Activated T-helper 17 cell treated with anti-CD3 and anti-CD28 coated beads, Interleukin-2, amount 50 U/mL, for 72 hours (primary cell): ENCODE measurements at regions not wholly inside any gene's neighbourhood (a gene's known extent, or its start where the extent isn't known, plus 50 kb on each side); places are given as distances from the start of the nearest gene placed in this dataset.
"Not testable (repeated sequence)": the region's sequence is repeated elsewhere in the genome, so short reads cannot be mapped to it uniquely, and the experiment has no call there.

Experiments used
- ATAC-seq: fragments of 150-1000 bp; cut with Tn5 transposase; replicated peaks from 2 replicates; pipeline ENCODE4 v1.10.0; 2021; ENCODE audit warnings: mild to moderate bottlenecking, moderate library complexity
- H3K27ac Mint-ChIP-seq: one replicate; pipeline ENCODE4 v1.8.0; 2022; ENCODE audit warnings: mixed read lengths
- H3K27me3 Mint-ChIP-seq: one replicate; pipeline ENCODE4 v1.8.0; 2022; ENCODE audit warnings: mixed read lengths
- H3K36me3 Mint-ChIP-seq: one replicate; pipeline ENCODE4 v1.8.0; 2022; ENCODE audit warnings: low read depth, mild to moderate bottlenecking, mixed read lengths
- H3K4me1 Mint-ChIP-seq: one replicate; pipeline ENCODE4 v1.8.0; 2022; ENCODE audit warnings: mixed read lengths
- H3K4me3 Mint-ChIP-seq: one replicate; pipeline ENCODE4 v1.8.0; 2022; ENCODE audit warnings: mild to moderate bottlenecking, mixed read lengths
- H3K9me3 Mint-ChIP-seq: one replicate; pipeline ENCODE4 v1.8.0; 2022; ENCODE audit warnings: mixed read lengths

DNA sequence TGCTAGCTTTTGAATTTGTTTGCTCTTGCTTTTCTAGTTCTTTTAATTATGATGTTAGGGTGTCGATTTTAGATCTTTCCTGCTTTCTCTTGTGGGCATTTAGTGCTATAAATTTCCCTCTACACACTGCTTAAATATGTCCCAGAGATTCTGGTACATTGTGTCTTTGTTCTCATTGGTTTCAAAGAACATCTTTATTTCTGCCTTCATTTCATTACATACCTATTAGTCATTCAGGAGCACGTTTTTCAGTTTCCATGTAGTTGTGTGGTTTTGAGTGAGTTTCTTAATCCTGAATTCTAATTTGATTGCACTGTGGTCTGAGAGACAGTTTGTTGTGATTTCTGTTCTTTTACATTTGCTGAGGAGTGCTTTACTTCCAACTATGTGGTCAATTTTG, 51.2 kb upstream of the MB21D2 start:
- not testable (repeated sequence) for H3K36me3 Mint-ChIP-seq, H3K4me3 Mint-ChIP-seq, H3K9me3 Mint-ChIP-seq, ATAC-seq, H3K27me3 Mint-ChIP-seq, H3K4me1 Mint-ChIP-seq
- peak overlapping the region; percentile 10 for H3K27ac Mint-ChIP-seq

DNA sequence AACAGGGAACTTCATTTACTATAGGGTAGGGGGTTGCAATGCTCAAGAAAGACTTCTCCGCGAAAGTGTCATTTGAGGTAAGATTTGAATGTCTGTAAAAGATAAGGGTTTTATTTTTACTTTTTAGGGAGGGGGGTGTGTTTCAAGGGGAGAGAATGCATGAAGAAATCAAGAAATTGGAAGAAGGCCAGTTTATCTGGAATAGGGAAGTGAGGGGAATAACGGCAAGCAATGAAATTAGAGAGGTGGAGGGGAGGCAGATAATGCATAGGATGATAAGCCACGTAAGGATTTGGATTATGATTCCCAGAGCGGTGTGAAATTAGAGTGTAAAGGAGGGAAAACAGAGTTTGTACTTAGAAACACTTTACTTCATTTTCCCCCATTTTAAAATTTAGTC, 63.0 kb upstream of the MB21D2 start:
- no peak for ATAC-seq
- Mint-ChIP-seq H3K4me3 (no peak overlapping the region), H3K27ac (no peak overlapping the region), H3K27me3 (no peaks in the 10 kb centered on the region), H3K36me3 (no peaks in the 10 kb centered on the region), H3K4me1 (no peaks in the 10 kb centered on the region), H3K9me3 (no peaks in the 10 kb centered on the region)

DNA sequence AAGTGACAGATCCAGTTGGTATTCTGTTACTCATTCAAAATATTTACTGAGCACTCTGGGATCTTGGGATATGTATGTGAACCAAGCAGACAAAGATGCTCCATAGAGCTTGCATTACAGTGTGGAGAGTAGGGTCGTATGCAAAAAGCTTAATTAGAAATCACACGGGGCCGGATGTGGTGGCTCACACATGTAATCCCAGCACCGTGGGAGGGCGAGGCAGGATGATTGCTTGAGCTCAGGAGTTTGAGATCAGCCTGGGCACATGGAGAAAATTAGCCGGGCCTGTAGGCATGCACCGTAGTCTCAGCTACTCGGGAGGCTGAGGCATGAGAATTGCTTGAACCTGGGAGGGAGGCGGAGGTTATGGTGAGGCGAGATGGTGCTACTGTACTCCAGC, 68.7 kb upstream of the MB21D2 start:
- Mint-ChIP-seq H3K36me3 (no peaks in the 10 kb centered on the region), H3K4me1 (no peaks in the 10 kb centered on the region), H3K4me3 (no peak overlapping the region), H3K27me3 (no peaks in the 10 kb centered on the region), H3K27ac (no peak overlapping the region), H3K9me3 (no peaks in the 10 kb centered on the region)
- ATAC-seq: no peak

DNA sequence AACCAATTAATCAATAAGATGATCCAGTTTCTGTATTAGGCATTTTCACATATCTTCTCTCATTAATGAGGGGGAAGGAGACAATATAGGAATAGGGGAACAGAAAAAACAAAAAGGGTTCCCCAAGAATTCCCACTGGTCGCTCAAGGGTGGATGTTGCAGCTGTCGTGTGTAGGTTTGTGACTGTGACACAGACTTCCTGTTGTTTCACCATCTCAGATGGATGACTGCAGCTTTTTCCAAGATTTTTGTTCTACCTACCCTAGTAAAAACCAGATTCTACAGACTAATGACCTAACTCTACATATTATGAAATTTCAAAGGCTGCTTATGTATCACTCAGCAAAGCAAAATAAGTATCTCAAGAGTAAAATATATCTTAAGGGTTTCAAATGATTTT, 73.7 kb upstream of the MB21D2 start:
- Mint-ChIP-seq H3K9me3 (no peaks in the 10 kb centered on the region), H3K27me3 (no peaks in the 10 kb centered on the region), H3K4me1 (no peaks in the 10 kb centered on the region), H3K27ac (no peak overlapping the region), H3K36me3 (no peaks in the 10 kb centered on the region), H3K4me3 (no peak overlapping the region)
- no peak for ATAC-seq

DNA sequence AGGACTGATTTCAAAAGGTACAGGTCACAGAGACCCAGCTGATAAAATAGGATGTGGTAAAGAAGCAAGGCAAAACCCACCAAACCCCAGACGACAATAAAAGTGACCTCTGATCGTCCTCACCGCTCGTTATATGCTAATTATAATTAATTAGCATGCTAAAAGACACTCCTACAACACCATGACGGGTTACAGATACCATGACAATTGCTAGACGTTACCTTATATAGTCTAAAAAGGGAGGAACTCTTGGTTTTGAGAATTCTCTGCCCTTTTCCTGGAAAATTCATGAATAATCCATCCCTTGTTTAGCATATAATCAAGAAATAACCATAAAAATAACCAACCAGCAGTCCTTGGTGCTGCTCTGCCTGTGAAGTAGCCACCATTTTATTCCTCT, 74.7 kb upstream of the MB21D2 start:
- Mint-ChIP-seq H3K4me1 (no peaks in the 10 kb centered on the region), H3K27me3 (peaks cover 6% of the 10 kb centered on the region), H3K36me3 (no peaks in the 10 kb centered on the region), H3K9me3 (no peaks in the 10 kb centered on the region), H3K27ac (no peak overlapping the region), H3K4me3 (no peak overlapping the region)
- ATAC-seq: no peak

DNA sequence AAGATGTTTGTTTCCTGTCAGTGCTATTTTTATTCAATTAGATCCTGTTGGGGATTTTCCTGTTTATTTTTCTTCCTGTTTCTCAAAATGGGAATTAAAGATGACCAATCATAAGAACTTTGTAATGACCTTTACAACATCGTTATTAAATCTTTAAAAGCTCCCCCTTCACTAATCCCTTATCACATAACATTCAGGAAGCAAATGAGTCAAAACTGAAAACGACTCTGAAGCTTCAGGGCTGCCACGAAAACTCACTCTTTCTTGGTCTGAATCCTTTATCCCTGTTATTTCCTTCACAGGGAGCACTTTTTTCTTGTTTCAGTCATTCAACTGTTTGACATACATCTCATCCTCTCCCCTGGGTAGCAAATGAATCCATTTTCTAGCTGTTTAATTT, 75.8 kb upstream of the MB21D2 start:
- H3K27me3 Mint-ChIP-seq: peaks cover 6% of the 10 kb centered on the region
- no peaks in the 10 kb centered on the region for H3K4me1 Mint-ChIP-seq
- H3K4me3 Mint-ChIP-seq: no peak overlapping the region
- no peaks in the 10 kb centered on the region for H3K9me3 Mint-ChIP-seq
- H3K36me3 Mint-ChIP-seq: no peaks in the 10 kb centered on the region
- ATAC-seq: peak; percentile 48
- no peak overlapping the region for H3K27ac Mint-ChIP-seq

DNA sequence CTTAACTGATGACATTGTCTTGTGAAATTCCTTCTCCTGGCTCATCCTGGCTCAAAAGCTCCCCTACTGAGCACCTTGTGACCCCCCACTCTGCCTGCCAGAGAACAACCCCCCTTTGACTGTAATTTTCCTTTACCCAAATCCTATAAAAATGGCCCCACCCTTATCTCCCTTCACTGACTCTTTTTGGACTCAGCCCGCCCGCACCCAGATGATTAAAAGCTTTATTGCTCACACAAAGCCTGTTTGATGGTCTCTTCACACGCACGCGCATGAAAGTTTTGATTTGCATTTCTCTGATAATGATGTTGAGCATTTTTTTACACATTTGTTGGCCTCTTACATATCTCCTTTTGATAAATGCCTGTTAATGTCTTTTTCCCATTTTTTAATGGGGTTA, 83.5 kb upstream of the MB21D2 start:
- ATAC-seq, H3K27ac Mint-ChIP-seq, H3K4me3 Mint-ChIP-seq, H3K27me3 Mint-ChIP-seq, H3K36me3 Mint-ChIP-seq, H3K4me1 Mint-ChIP-seq, H3K9me3 Mint-ChIP-seq: not testable (repeated sequence)

DNA sequence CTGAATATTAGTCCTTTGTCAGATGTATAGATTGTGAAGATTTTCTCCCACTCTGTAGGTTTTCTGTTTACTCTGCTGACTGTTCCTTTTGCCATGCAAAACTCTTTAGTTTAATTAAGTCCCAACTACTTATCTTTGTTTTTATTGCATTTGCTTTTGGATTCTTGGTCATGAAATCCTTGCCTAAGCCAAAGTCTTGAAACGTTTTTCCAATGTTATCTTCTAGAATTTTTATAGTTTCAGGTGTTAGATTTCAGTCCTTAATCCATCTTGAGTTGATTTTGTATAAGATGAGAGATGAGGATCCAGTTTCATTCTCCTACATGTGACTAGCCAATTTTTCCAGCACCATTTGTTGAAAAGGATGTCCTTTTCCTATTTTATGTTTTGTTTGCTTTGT, 86.0 kb upstream of the MB21D2 start:
- H3K4me1 Mint-ChIP-seq, H3K36me3 Mint-ChIP-seq, H3K9me3 Mint-ChIP-seq, H3K4me3 Mint-ChIP-seq, H3K27ac Mint-ChIP-seq, H3K27me3 Mint-ChIP-seq, ATAC-seq: not testable (repeated sequence)

DNA sequence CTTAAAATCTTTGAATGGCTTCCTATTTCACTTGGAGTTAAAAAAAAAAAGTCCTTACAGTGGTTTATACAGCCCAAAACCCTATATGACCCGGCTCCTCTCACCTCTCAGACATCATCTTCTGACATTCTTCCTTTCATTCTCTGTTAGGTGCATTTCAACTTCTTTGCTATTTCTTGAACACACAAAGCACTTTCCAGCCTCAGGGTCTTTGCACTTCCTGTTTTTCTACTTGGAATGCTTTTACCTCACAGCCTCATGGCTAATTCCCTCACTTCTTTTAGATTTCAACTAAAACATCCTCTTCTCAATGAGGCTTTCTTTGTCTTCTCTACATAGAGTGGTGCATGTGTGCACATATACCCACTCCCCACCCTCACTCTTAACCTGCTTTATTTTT, 91.0 kb upstream of the MB21D2 start:
- no peak for ATAC-seq
- peaks cover 11% of the 10 kb centered on the region for H3K9me3 Mint-ChIP-seq
- H3K4me3 Mint-ChIP-seq: no peak overlapping the region

DNA sequence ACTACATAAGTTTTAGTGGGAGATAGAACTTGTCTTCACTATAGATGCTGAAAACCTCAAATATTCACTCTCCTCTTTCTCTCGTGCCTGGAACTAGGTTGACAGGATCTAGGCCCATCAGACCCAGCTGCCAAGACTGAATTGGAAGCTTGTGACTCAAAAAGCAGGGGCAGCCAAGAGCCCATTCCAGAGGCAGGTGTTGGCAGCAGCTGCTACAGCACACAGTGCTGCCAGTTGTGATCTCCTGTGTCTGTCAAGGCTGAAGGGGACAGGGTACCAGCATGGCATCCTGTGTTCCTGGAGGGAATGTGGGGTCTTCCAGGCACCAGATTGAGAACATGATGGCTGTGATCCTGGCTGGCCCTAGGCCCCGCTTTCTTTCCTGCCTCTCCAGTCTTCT, 92.5 kb upstream of the MB21D2 start:
- H3K36me3 Mint-ChIP-seq: no peaks in the 10 kb centered on the region
- no peak overlapping the region for H3K4me3 Mint-ChIP-seq
- H3K27me3 Mint-ChIP-seq: no peaks in the 10 kb centered on the region
- H3K4me1 Mint-ChIP-seq: peaks cover 6% of the 10 kb centered on the region
- ATAC-seq: no peak
- peaks cover 11% of the 10 kb centered on the region for H3K9me3 Mint-ChIP-seq
- H3K27ac Mint-ChIP-seq: no peak overlapping the region

More for the DNA sequence above, 91.0 kb upstream of the MB21D2 start:
- Mint-ChIP-seq H3K27me3 (no peaks in the 10 kb centered on the region), H3K4me1 (peaks cover 6% of the 10 kb centered on the region), H3K36me3 (no peaks in the 10 kb centered on the region), H3K27ac (no peak overlapping the region)

DNA sequence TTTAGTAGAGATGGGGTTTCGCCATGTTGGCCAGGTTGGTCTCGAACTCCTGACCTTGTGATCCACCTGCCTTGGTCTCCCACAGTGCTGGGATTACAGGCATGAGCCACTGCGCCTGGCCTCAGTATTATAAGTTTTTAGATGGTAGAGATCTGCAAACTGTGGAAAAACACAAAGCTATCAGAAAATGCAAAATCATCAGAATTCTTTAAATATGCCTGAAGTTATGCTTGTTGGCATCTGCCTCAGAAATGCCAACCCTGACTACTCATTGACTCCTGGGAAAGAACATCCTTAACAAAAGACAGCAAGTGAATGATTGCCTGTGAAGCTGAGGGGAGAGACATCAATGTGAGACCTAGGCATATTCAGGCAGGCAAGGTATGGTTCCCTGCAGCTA, 94.3 kb upstream of the MB21D2 start:
- Mint-ChIP-seq H3K36me3 (no peaks in the 10 kb centered on the region), H3K27me3 (peaks cover 5% of the 10 kb centered on the region), H3K9me3 (peaks cover 5% of the 10 kb centered on the region), H3K4me1 (no peaks in the 10 kb centered on the region), H3K27ac (no peak overlapping the region), H3K4me3 (no peak overlapping the region)
- ATAC-seq: no peak

DNA sequence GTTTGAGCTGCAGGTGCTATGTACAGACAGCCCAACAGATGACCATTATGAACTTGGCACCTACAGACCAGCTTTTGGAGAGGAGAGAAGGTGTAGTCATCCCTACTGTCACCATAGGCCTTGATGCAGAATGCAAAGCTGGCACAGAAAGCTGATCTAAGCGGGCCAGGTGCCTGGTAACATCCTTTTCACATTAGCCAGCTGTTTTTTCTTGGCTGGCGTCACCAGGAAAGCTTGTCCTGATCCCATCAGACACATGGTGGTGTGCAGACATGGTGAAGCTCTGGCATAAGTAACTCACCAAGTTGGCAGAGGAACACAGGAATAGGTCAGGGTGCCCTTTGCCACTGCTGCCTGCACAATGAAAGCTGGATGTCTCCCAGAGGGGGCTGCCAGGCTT, 97.2 kb upstream of the MB21D2 start:
- H3K27ac Mint-ChIP-seq: no peak overlapping the region
- no peak overlapping the region for H3K4me3 Mint-ChIP-seq
- no peak for ATAC-seq
- no peaks in the 10 kb centered on the region for H3K4me1 Mint-ChIP-seq
- peaks cover 8% of the 10 kb centered on the region for H3K27me3 Mint-ChIP-seq
- H3K36me3 Mint-ChIP-seq: no peaks in the 10 kb centered on the region
- H3K9me3 Mint-ChIP-seq: peaks cover 5% of the 10 kb centered on the region

DNA sequence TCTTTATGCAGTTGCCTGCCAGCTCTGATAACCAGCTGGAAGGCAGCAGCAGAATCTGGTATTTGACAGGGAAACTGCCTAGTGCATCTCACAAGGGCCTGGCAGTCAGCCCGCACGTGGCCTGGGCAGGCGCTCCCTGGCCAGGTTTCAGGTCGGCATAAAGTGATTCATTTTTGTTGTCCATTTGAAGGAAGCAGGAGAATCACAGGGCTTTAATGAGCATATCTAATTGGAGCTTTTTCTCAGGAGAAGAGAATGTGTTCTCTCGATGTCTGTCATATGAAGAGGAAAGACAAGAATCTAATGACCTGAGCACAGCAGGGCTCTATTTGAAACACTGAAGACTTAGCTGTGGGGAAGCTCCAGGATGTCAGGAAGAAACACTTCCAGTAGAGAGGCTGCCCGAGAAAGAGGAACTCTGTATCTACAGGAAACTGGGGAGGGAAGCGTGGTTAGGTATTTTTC, 98.8 kb upstream of the MB21D2 start:
- no peaks in the 10 kb centered on the region for H3K4me1 Mint-ChIP-seq
- no peak for ATAC-seq
- peaks cover 11% of the 10 kb centered on the region for H3K27me3 Mint-ChIP-seq
- H3K4me3 Mint-ChIP-seq: no peak overlapping the region
- H3K9me3 Mint-ChIP-seq: peaks cover 5% of the 10 kb centered on the region
- H3K27ac Mint-ChIP-seq: no peak overlapping the region
- no peaks in the 10 kb centered on the region for H3K36me3 Mint-ChIP-seq

DNA sequence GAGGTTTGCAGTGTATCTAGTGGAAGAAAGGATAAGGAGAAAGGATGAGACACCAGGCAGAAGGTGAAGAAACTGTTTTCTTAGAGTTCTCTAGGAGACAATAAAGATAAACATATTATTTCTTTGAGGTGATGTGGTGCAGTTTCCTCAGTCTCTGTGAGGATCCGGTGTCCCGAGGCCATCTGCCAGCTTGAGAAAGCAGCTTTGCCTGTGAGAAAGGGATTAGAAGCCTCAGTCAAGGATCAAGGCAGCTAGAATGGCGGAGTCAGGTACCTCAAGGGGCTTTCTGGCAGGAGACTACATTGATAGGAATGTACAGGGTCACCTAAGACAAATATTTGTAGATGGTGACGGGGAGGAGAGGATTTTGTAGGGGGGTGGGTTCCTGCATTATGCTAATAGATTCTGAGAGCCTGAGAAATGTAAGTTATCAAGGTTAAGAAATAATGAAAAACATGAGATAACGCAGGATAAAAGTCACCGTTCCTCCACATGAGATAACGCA, 103.9 kb upstream of the MB21D2 start:
- no peak for ATAC-seq
- Mint-ChIP-seq H3K4me1 (no peaks in the 10 kb centered on the region), H3K27me3 (peaks cover 13% of the 10 kb centered on the region), H3K27ac (no peak overlapping the region), H3K36me3 (no peaks in the 10 kb centered on the region), H3K9me3 (no peaks in the 10 kb centered on the region), H3K4me3 (no peak overlapping the region)

DNA sequence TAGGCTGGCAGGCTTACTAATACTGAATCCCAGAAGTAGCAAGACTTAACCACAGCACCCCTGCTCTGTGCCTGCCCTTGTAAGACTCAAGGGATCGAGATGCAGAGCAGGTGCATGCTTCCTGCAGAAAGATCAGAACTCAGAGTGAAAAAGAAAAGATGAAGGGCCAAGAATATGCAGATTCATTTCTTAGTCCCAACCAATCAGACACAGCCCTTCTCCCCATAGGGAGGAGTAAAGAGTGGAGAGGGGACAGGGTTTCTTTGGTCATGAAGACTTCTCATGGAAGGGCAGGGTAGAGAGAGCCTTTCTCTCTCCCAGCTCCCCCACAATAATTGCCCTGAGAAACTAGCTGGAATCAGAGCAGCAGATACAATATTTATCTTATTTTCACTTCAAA, 105.6 kb upstream of the MB21D2 start:
- H3K27ac Mint-ChIP-seq: no peak overlapping the region
- no peaks in the 10 kb centered on the region for H3K4me1 Mint-ChIP-seq
- no peak overlapping the region for H3K4me3 Mint-ChIP-seq
- H3K36me3 Mint-ChIP-seq: no peaks in the 10 kb centered on the region
- ATAC-seq: no peak
- H3K27me3 Mint-ChIP-seq: peaks cover 6% of the 10 kb centered on the region
- H3K9me3 Mint-ChIP-seq: no peaks in the 10 kb centered on the region

DNA sequence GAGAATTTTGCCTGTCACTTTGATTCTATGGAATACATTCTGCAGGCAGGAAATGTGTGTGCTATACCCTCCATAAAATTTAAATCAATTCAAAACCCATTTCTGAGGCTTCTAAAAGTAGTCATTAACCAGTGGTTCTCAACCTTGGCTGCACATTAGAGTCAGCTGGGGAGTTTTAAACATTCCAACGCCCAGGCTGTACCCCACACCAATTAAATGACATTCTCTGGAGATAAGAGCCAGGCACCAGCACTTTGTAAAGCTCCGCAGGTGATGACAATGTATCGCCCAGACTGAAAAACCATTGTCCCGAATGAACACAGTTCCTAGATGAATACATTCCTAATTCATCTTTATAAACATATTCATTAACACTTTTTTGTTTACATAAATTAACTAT, 110.6 kb upstream of the MB21D2 start:
- H3K4me3 Mint-ChIP-seq: no peak overlapping the region
- ATAC-seq: no peak

More for the DNA sequence above, 110.6 kb upstream of the MB21D2 start:
- H3K4me1 Mint-ChIP-seq: peaks cover 3% of the 10 kb centered on the region
- H3K27ac Mint-ChIP-seq: no peak overlapping the region
- H3K36me3 Mint-ChIP-seq: no peaks in the 10 kb centered on the region
- no peaks in the 10 kb centered on the region for H3K9me3 Mint-ChIP-seq
- H3K27me3 Mint-ChIP-seq: no peaks in the 10 kb centered on the region
